Activated gamma-delta T cell treated with anti-CD3 and anti-CD28 coated beads, Interleukin-2, amount 50 U/mL, for 16 hours (primary cell): ENCODE measurements at regions not wholly inside any gene's neighbourhood (a gene's known extent, or its start where the extent isn't known, plus 50 kb on each side); places are given as distances from the start of the nearest gene placed in this dataset.

Experiments
- DNase-seq: peaks from one replicate; pipeline ENCODE4 v3.0.0-alpha.2; 2020; ENCODE audit warnings: low read depth

- DNase-seq = no peak
Measured at GRCh38 chr2:126774761-126775160, 118.8 kb downstream of the GYPC start.

GRCh38 chr2:126775300-126775985, 119.5 kb downstream of the GYPC start:
- no peak for DNase-seq

- no peak for DNase-seq
Measured at GRCh38 chr2:126776255-126776654, 120.3 kb downstream of the GYPC start.

GRCh38 chr2:126776692-126777619, 121.0 kb downstream of the GYPC start:
- peak; percentile 73 for DNase-seq

- no peak for DNase-seq
Measured at GRCh38 chr2:126777620-126777978, 121.1 kb upstream of the TEX51 start.

GRCh38 chr2:126778561-126779501, 119.9 kb upstream of the TEX51 start:
- DNase-seq = no peak

- DNase-seq = no peak
Measured at GRCh38 chr2:126781206-126781605, 117.5 kb upstream of the TEX51 start.

- no peak for DNase-seq
Measured at GRCh38 chr2:126781806-126782205, 116.9 kb upstream of the TEX51 start.

GRCh38 chr2:126782648-126783047, 116.0 kb upstream of the TEX51 start:
- DNase-seq = no peak

GRCh38 chr2:126783341-126783740, 115.3 kb upstream of the TEX51 start:
- DNase-seq = no peak

- no peak for DNase-seq
Measured at GRCh38 chr2:126784045-126784444, 114.6 kb upstream of the TEX51 start.

GRCh38 chr2:126784621-126785020, 114.1 kb upstream of the TEX51 start:
- DNase-seq = no peak

GRCh38 chr2:126785236-126785635, 113.5 kb upstream of the TEX51 start:
- no peak for DNase-seq

GRCh38 chr2:126785862-126786261, 112.8 kb upstream of the TEX51 start:
- DNase-seq = no peak

- no peak for DNase-seq
Measured at GRCh38 chr2:126786765-126787164, 111.9 kb upstream of the TEX51 start.

- DNase-seq = no peak
Measured at GRCh38 chr2:126787289-126787688, 111.4 kb upstream of the TEX51 start.

GRCh38 chr2:126788113-126788512, 110.6 kb upstream of the TEX51 start:
- DNase-seq = no peak

- DNase-seq = no peak
Measured at GRCh38 chr2:126788652-126789051, 110.0 kb upstream of the TEX51 start.

- no peak for DNase-seq
Measured at GRCh38 chr2:126790987-126791780, 107.5 kb upstream of the TEX51 start.

- no peak for DNase-seq
Measured at GRCh38 chr2:126792186-126792585, 106.5 kb upstream of the TEX51 start.

- no peak for DNase-seq
Measured at GRCh38 chr2:126792993-126793392, 105.7 kb upstream of the TEX51 start.
